ENCODE measurements at regions not wholly inside any gene's neighbourhood (a gene's known extent, or its start where the extent isn't known, plus 50 kb on each side); places are given as distances from the start of the nearest gene placed in this dataset.

GRCh38 chr21:16424331-16424751, 694.6 kb downstream of the USP25 start:
- DNase-seq (ENCODE audit: low read depth): peak; percentile 12
- in situ Hi-C loops (cut with HindIII; ENCODE audit: low sequenced_read_pairs): no loop called here
- peak overlapping the region; percentile 31 for H3K4me3 ChIP-seq (ENCODE audit: low read depth, low read length)
- TF ChIP-seq CTCF (IDR thresholded peaks at IDR 0.05; ENCODE audit: low read depth, low read length, missing control alignments): no peak

- DNase-seq (ENCODE audit: low read depth): no peak
- TF ChIP-seq CTCF (IDR thresholded peaks at IDR 0.05; ENCODE audit: low read depth, low read length, missing control alignments): no peak
- no peak overlapping the region for H3K4me3 ChIP-seq (ENCODE audit: low read depth, low read length)
- in situ Hi-C loops (cut with HindIII; ENCODE audit: low sequenced_read_pairs): no loop called here
Measured at GRCh38 chr21:16425376-16425775, 695.6 kb downstream of the USP25 start.

- TF ChIP-seq CTCF (IDR thresholded peaks at IDR 0.05; ENCODE audit: low read depth, low read length, missing control alignments): no peak
- no peak overlapping the region for H3K4me3 ChIP-seq (ENCODE audit: low read depth, low read length)
- DNase-seq (ENCODE audit: low read depth): no peak
- in situ Hi-C loops (cut with HindIII; ENCODE audit: low sequenced_read_pairs): no loop called here
Measured at GRCh38 chr21:16426936-16427335, 697.2 kb downstream of the USP25 start.

GRCh38 chr21:16427587-16428087, 697.9 kb downstream of the USP25 start:
- no peak for TF ChIP-seq CTCF (IDR thresholded peaks at IDR 0.05; ENCODE audit: low read depth, low read length, missing control alignments)
- no peak overlapping the region for H3K4me3 ChIP-seq (ENCODE audit: low read depth, low read length)
- no peak for DNase-seq (ENCODE audit: low read depth)
- in situ Hi-C loops (cut with HindIII; ENCODE audit: low sequenced_read_pairs): no loop called here

- no peak for DNase-seq (ENCODE audit: low read depth)
- in situ Hi-C loops (cut with HindIII; ENCODE audit: low sequenced_read_pairs): no loop called here
- TF ChIP-seq CTCF (IDR thresholded peaks at IDR 0.05; ENCODE audit: low read depth, low read length, missing control alignments): no peak
- H3K4me3 ChIP-seq (ENCODE audit: low read depth, low read length): no peak overlapping the region
Measured at GRCh38 chr21:16437586-16437985, 707.8 kb downstream of the USP25 start.

- in situ Hi-C loops (cut with HindIII; ENCODE audit: low sequenced_read_pairs): no loop called here
- DNase-seq (ENCODE audit: low read depth): no peak
- TF ChIP-seq CTCF (IDR thresholded peaks at IDR 0.05; ENCODE audit: low read depth, low read length, missing control alignments): no peak
- H3K4me3 ChIP-seq (ENCODE audit: low read depth, low read length): no peak overlapping the region
Measured at GRCh38 chr21:16438761-16439160, 709.0 kb downstream of the USP25 start.

GRCh38 chr21:16441789-16442188, 712.0 kb downstream of the USP25 start:
- no peak for DNase-seq (ENCODE audit: low read depth)
- no peak for TF ChIP-seq CTCF (IDR thresholded peaks at IDR 0.05; ENCODE audit: low read depth, low read length, missing control alignments)
- H3K4me3 ChIP-seq (ENCODE audit: low read depth, low read length): no peak overlapping the region
- in situ Hi-C loops (cut with HindIII; ENCODE audit: low sequenced_read_pairs): no loop called here

Data from astrocyte of the cerebellum (primary cell).